OCI-LY7 (cell line): ENCODE measurements at regions not wholly inside any gene's neighbourhood (a gene's known extent, or its start where the extent isn't known, plus 50 kb on each side); places are given as distances from the start of the nearest gene placed in this dataset.

ENCODE experiments used
- EZH2phosphoT487 ChIP-seq: fragments of 200-600 bp; sonication (generic); IDR thresholded peaks from 2 replicates; pipeline ENCODE4 v1.6.1; 2018; ENCODE audit warnings: low read depth, borderline replicate concordance, mild to moderate bottlenecking, mixed run types, antibody characterized with exemption, low read length, moderate library complexity, mixed read lengths
- TF ChIP-seq, protein P1 (sequence below): fragments of 200-600 bp; sonication (generic); conservative IDR thresholded peaks from 2 replicates; pipeline ENCODE4 v1.5.1; 2014; ENCODE audit warnings: mild to moderate bottlenecking, antibody characterized with exemption, low read length, moderate library complexity, mixed read lengths

DNA sequence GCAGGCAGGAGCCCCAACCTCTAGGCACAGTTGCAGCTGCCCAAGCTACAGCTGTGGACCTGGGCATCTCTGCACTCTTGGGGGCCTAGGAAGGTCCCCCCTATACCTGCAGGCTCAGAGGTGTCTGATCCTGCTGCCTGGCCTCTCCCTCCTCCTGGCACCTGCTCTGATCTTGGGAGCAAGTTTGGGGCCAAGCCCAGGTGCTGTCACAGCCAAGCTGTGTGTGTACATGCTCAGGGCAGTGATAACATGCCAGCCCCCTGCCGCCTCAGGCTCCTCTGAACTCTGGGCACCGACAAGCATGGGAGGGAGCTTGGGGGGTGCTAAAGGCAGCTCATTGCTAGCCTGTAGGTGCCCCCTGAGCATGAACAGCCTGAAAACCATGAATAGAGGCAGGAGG lies 829.6 kb upstream of the VRK2 start:
- TF ChIP-seq, protein P1, sequence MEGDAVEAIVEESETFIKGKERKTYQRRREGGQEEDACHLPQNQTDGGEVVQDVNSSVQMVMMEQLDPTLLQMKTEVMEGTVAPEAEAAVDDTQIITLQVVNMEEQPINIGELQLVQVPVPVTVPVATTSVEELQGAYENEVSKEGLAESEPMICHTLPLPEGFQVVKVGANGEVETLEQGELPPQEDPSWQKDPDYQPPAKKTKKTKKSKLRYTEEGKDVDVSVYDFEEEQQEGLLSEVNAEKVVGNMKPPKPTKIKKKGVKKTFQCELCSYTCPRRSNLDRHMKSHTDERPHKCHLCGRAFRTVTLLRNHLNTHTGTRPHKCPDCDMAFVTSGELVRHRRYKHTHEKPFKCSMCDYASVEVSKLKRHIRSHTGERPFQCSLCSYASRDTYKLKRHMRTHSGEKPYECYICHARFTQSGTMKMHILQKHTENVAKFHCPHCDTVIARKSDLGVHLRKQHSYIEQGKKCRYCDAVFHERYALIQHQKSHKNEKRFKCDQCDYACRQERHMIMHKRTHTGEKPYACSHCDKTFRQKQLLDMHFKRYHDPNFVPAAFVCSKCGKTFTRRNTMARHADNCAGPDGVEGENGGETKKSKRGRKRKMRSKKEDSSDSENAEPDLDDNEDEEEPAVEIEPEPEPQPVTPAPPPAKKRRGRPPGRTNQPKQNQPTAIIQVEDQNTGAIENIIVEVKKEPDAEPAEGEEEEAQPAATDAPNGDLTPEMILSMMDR = no peak
- no peak for TF ChIP-seq EZH2phosphoT487
